Stimulated activated CD4-positive, alpha-beta T cell treated with anti-CD3 and anti-CD28 coated beads, Interleukin-2, amount 100 ng/mL, for 24 hours (primary cell): ENCODE measurements at regions not wholly inside any gene's neighbourhood (a gene's known extent, or its start where the extent isn't known, plus 50 kb on each side); places are given as distances from the start of the nearest gene placed in this dataset.
"Not testable (repeated sequence)": the region's sequence is repeated elsewhere in the genome, so short reads cannot be mapped to it uniquely, and the experiment has no call there.

Experiments
- DNase-seq, 2 donors: peaks; one replicate each; pipeline ENCODE4 v3.0.0-alpha.2; 2020

GRCh38 chr18:26648509-26649192 is 100.3 kb upstream of the KCTD1 start:
- DNase-seq = no peak

- DNase-seq = no peak
Measured at GRCh38 chr18:26646901-26647300, 98.5 kb upstream of the KCTD1 start.

- DNase-seq = no peak
Measured at GRCh38 chr18:26642440-26643348, 94.3 kb upstream of the KCTD1 start.

GRCh38 chr18:26640541-26640940 is 92.2 kb upstream of the KCTD1 start:
- DNase-seq = no peak

GRCh38 chr18:26639149-26639548 is 90.8 kb upstream of the KCTD1 start:
- no peak for DNase-seq

GRCh38 chr18:26637983-26638382 is 89.6 kb upstream of the KCTD1 start:
- DNase-seq = no peak

- DNase-seq = no peak
Measured at GRCh38 chr18:26637324-26637723, 89.0 kb upstream of the KCTD1 start.

- no peak for DNase-seq
Measured at GRCh38 chr18:26635466-26635865, 87.1 kb upstream of the KCTD1 start.

- DNase-seq = no peak
Measured at GRCh38 chr18:26634631-26635030, 86.3 kb upstream of the KCTD1 start.

GRCh38 chr18:26631135-26631534 is 82.8 kb upstream of the KCTD1 start:
- no peak for DNase-seq

GRCh38 chr18:26630596-26630995 is 82.2 kb upstream of the KCTD1 start:
- no peak for DNase-seq

- no peak for DNase-seq
Measured at GRCh38 chr18:26628017-26628416, 79.7 kb upstream of the KCTD1 start.

GRCh38 chr18:26624443-26624842 is 76.1 kb upstream of the KCTD1 start:
- DNase-seq = no peak

- not testable (repeated sequence) for DNase-seq
Measured at GRCh38 chr18:26623314-26623713, 75.0 kb upstream of the KCTD1 start.

- peak in 1 of 2 donors; percentile 40 for DNase-seq
Measured at GRCh38 chr18:26621161-26622026, 73.0 kb upstream of the KCTD1 start.

GRCh38 chr18:26619350-26619749 is 71.0 kb upstream of the KCTD1 start:
- DNase-seq = no peak

- DNase-seq = no peak
Measured at GRCh38 chr18:26618135-26618534, 69.8 kb upstream of the KCTD1 start.

- no peak for DNase-seq
Measured at GRCh38 chr18:26617151-26617554, 68.8 kb upstream of the KCTD1 start.

GRCh38 chr18:26614374-26614773 is 66.0 kb upstream of the KCTD1 start:
- DNase-seq = no peak
